ENCODE measurements at regions not wholly inside any gene's neighbourhood (a gene's known extent, or its start where the extent isn't known, plus 50 kb on each side); places are given as distances from the start of the nearest gene placed in this dataset.

GRCh38 chr9:99441829-99442228 is 219.7 kb downstream of the SEC61B start:
- no peak for DNase-seq

GRCh38 chr9:99445371-99445891 is 223.3 kb downstream of the SEC61B start:
- DNase-seq: no peak

- no peak for DNase-seq
Measured at GRCh38 chr9:99445920-99446319, 223.8 kb downstream of the SEC61B start.

GRCh38 chr9:99447951-99448350 is 225.9 kb downstream of the SEC61B start:
- DNase-seq: no peak

- DNase-seq: no peak
Measured at GRCh38 chr9:99449726-99450125, 227.6 kb downstream of the SEC61B start.

GRCh38 chr9:99451112-99451606 is 229.1 kb downstream of the SEC61B start:
- DNase-seq: no peak

GRCh38 chr9:99457406-99457805 is 235.3 kb downstream of the SEC61B start:
- DNase-seq: no peak

GRCh38 chr9:99457981-99458380 is 235.9 kb downstream of the SEC61B start:
- no peak for DNase-seq

- no peak for DNase-seq
Measured at GRCh38 chr9:99459919-99460318, 237.8 kb downstream of the SEC61B start.

- no peak for DNase-seq
Measured at GRCh38 chr9:99463131-99463530, 241.0 kb downstream of the SEC61B start.

GRCh38 chr9:99464568-99464967 is 242.5 kb downstream of the SEC61B start:
- no peak for DNase-seq

GRCh38 chr9:99465231-99465907 is 243.3 kb downstream of the SEC61B start:
- no peak for DNase-seq

GRCh38 chr9:99466104-99466503 is 244.0 kb downstream of the SEC61B start:
- no peak for DNase-seq

GRCh38 chr9:99466781-99467180 is 244.7 kb downstream of the SEC61B start:
- no peak for DNase-seq

GRCh38 chr9:99471033-99471432 is 249.0 kb downstream of the SEC61B start:
- no peak for DNase-seq

- no peak for DNase-seq
Measured at GRCh38 chr9:99472240-99472915, 250.3 kb downstream of the SEC61B start.

- DNase-seq: no peak
Measured at GRCh38 chr9:99472916-99473245, 250.8 kb downstream of the SEC61B start.

GRCh38 chr9:99474186-99474585 is 252.1 kb downstream of the SEC61B start:
- DNase-seq: no peak

GRCh38 chr9:99475401-99476065 is 253.5 kb downstream of the SEC61B start:
- no peak for DNase-seq

- no peak for DNase-seq
Measured at GRCh38 chr9:99478469-99479027, 256.5 kb downstream of the SEC61B start.

GRCh38 chr9:99479929-99480328 is 257.8 kb downstream of the SEC61B start:
- no peak for DNase-seq

GRCh38 chr9:99485459-99485858 is 263.4 kb downstream of the SEC61B start:
- no peak for DNase-seq

GRCh38 chr9:99486684-99487083 is 264.6 kb downstream of the SEC61B start:
- DNase-seq: no peak
